ENCODE measurements at regions not wholly inside any gene's neighbourhood (a gene's known extent, or its start where the extent isn't known, plus 50 kb on each side); places are given as distances from the start of the nearest gene placed in this dataset.

- no peak overlapping the region for H3K27ac Mint-ChIP-seq
- no peaks in the 10 kb centered on the region for H3K36me3 Mint-ChIP-seq
- H3K9me3 Mint-ChIP-seq: peaks cover 3 to 4% of the 10 kb centered on the region in 2 donors
- no peak for DNase-seq (ENCODE audit: low spot score in 2 of 2)
- ATAC-seq: no peak
Observed at GRCh38 chr4:41428601-41429279, 109.2 kb upstream of the LIMCH1 start.

- ATAC-seq: no peak
- DNase-seq (ENCODE audit: low spot score in 2 of 2): no peak
- Mint-ChIP-seq H3K9me3 (peaks cover 3 to 4% of the 10 kb centered on the region in 2 donors), H3K27ac (no peak overlapping the region), H3K36me3 (no peaks in the 10 kb centered on the region)
Observed at GRCh38 chr4:41429280-41429669, 108.7 kb upstream of the LIMCH1 start.

GRCh38 chr4:41430792-41431191, 107.2 kb upstream of the LIMCH1 start:
- no peak for DNase-seq (ENCODE audit: low spot score in 2 of 2)
- Mint-ChIP-seq H3K27ac (no peak overlapping the region), H3K9me3 (peaks cover under 1% of the 10 kb centered on the region in 2 donors), H3K36me3 (no peaks in the 10 kb centered on the region)
- ATAC-seq: no peak

GRCh38 chr4:41431276-41431675, 106.7 kb upstream of the LIMCH1 start:
- H3K27ac Mint-ChIP-seq: no peak overlapping the region
- DNase-seq (ENCODE audit: low spot score in 2 of 2): no peak
- no peaks in the 10 kb centered on the region for H3K36me3 Mint-ChIP-seq
- no peak for ATAC-seq
- no peaks in the 10 kb centered on the region for H3K9me3 Mint-ChIP-seq

GRCh38 chr4:41432219-41432618, 105.7 kb upstream of the LIMCH1 start:
- H3K27ac Mint-ChIP-seq: no peak overlapping the region
- no peak for DNase-seq (ENCODE audit: low spot score in 2 of 2)
- H3K9me3 Mint-ChIP-seq: no peaks in the 10 kb centered on the region
- no peaks in the 10 kb centered on the region for H3K36me3 Mint-ChIP-seq
- ATAC-seq: no peak

- H3K9me3 Mint-ChIP-seq: no peaks in the 10 kb centered on the region
- ATAC-seq (no peak), DNase-seq (ENCODE audit: low spot score in 2 of 2) (no peak)
- H3K27ac Mint-ChIP-seq: no peak overlapping the region
- H3K36me3 Mint-ChIP-seq: no peaks in the 10 kb centered on the region
Observed at GRCh38 chr4:41432881-41433280, 105.1 kb upstream of the LIMCH1 start.

GRCh38 chr4:41433361-41433760, 104.6 kb upstream of the LIMCH1 start:
- ATAC-seq (no peak), DNase-seq (ENCODE audit: low spot score in 2 of 2) (no peak)
- no peaks in the 10 kb centered on the region for H3K36me3 Mint-ChIP-seq
- no peaks in the 10 kb centered on the region for H3K9me3 Mint-ChIP-seq
- no peak overlapping the region for H3K27ac Mint-ChIP-seq

GRCh38 chr4:41435510-41435909, 102.4 kb upstream of the LIMCH1 start:
- Mint-ChIP-seq H3K27ac (no peak overlapping the region), H3K36me3 (no peaks in the 10 kb centered on the region), H3K9me3 (peaks cover 0 to 3% of the 10 kb centered on the region in 2 donors)
- ATAC-seq (no peak), DNase-seq (ENCODE audit: low spot score in 2 of 2) (no peak)

GRCh38 chr4:41436419-41436818, 101.5 kb upstream of the LIMCH1 start:
- ATAC-seq: no peak
- Mint-ChIP-seq H3K9me3 (peaks cover 0 to 3% of the 10 kb centered on the region in 2 donors), H3K36me3 (no peaks in the 10 kb centered on the region), H3K27ac (no peak overlapping the region)
- DNase-seq (ENCODE audit: low spot score in 2 of 2): no peak

- Mint-ChIP-seq H3K36me3 (no peaks in the 10 kb centered on the region), H3K27ac (no peak overlapping the region), H3K9me3 (peaks cover 0 to 3% of the 10 kb centered on the region in 2 donors)
- DNase-seq (ENCODE audit: low spot score in 2 of 2) (no peak), ATAC-seq (no peak)
Observed at GRCh38 chr4:41437111-41437536, 100.8 kb upstream of the LIMCH1 start.

GRCh38 chr4:41438931-41439297, 99.0 kb upstream of the LIMCH1 start:
- Mint-ChIP-seq H3K9me3 (peaks cover 0 to 3% of the 10 kb centered on the region in 2 donors), H3K36me3 (no peaks in the 10 kb centered on the region), H3K27ac (no peak overlapping the region)
- no peak for ATAC-seq
- DNase-seq (ENCODE audit: low spot score in 2 of 2): no peak

- H3K27ac Mint-ChIP-seq: no peak overlapping the region
- ATAC-seq (no peak), DNase-seq (ENCODE audit: low spot score in 2 of 2) (no peak)
- no peaks in the 10 kb centered on the region for H3K36me3 Mint-ChIP-seq
- H3K9me3 Mint-ChIP-seq: peaks cover 0 to 3% of the 10 kb centered on the region in 2 donors
Observed at GRCh38 chr4:41442810-41443209, 95.1 kb upstream of the LIMCH1 start.

GRCh38 chr4:41443340-41444079, 94.4 kb upstream of the LIMCH1 start:
- no peak for DNase-seq (ENCODE audit: low spot score in 2 of 2)
- no peak for ATAC-seq
- Mint-ChIP-seq H3K36me3 (no peaks in the 10 kb centered on the region), H3K9me3 (peaks cover 0 to 3% of the 10 kb centered on the region in 2 donors), H3K27ac (no peak overlapping the region)

GRCh38 chr4:41446391-41446790, 91.6 kb upstream of the LIMCH1 start:
- H3K9me3 Mint-ChIP-seq: peaks cover 5 to 8% of the 10 kb centered on the region in 2 donors
- ATAC-seq (no peak), DNase-seq (ENCODE audit: low spot score in 2 of 2) (no peak)
- no peaks in the 10 kb centered on the region for H3K36me3 Mint-ChIP-seq
- no peak overlapping the region for H3K27ac Mint-ChIP-seq

GRCh38 chr4:41446981-41447725, 90.8 kb upstream of the LIMCH1 start:
- DNase-seq (ENCODE audit: low spot score in 2 of 2) (no peak), ATAC-seq (no peak)
- Mint-ChIP-seq H3K36me3 (no peaks in the 10 kb centered on the region), H3K27ac (no peak overlapping the region), H3K9me3 (peaks cover 5 to 14% of the 10 kb centered on the region in 2 donors)

GRCh38 chr4:41448934-41449333, 89.0 kb upstream of the LIMCH1 start:
- no peak overlapping the region for H3K27ac Mint-ChIP-seq
- H3K9me3 Mint-ChIP-seq: peaks cover 5 to 17% of the 10 kb centered on the region in 2 donors
- DNase-seq (ENCODE audit: low spot score in 2 of 2) (no peak), ATAC-seq (no peak)
- H3K36me3 Mint-ChIP-seq: no peaks in the 10 kb centered on the region

GRCh38 chr4:41451961-41452360, 86.0 kb upstream of the LIMCH1 start:
- Mint-ChIP-seq H3K9me3 (peaks cover 5 to 17% of the 10 kb centered on the region in 2 donors), H3K27ac (no peak overlapping the region)

More at GRCh38 chr4:41451961-41452360, 86.0 kb upstream of the LIMCH1 start:
- DNase-seq (ENCODE audit: low spot score in 2 of 2) (no peak), ATAC-seq (no peak)
- no peaks in the 10 kb centered on the region for H3K36me3 Mint-ChIP-seq

Data from activated naive CD4-positive, alpha-beta T cell treated with anti-CD3 and anti-CD28 coated beads, Interleukin-2, amount 50 U/mL, for 72 hours (primary cell).